ENCODE measurements at regions not wholly inside any gene's neighbourhood (a gene's known extent, or its start where the extent isn't known, plus 50 kb on each side); places are given as distances from the start of the nearest gene placed in this dataset.
"Not testable (repeated sequence)": the region's sequence is repeated elsewhere in the genome, so short reads cannot be mapped to it uniquely, and the experiment has no call there.

GRCh38 chr11:57871231-57871630 lies 109.6 kb downstream of the CTNND1 start:
- Mint-ChIP-seq H3K9me3 (no peaks in the 10 kb centered on the region), H3K36me3 (ENCODE audit: low read depth) (no peaks in the 10 kb centered on the region), H3K27me3 (ENCODE audit: low read depth) (no peaks in the 10 kb centered on the region), H3K4me1 (ENCODE audit: low read depth) (no peaks in the 10 kb centered on the region), H3K27ac (no peak overlapping the region), H3K4me3 (no peak overlapping the region)

- Mint-ChIP-seq H3K9me3 (no peaks in the 10 kb centered on the region), H3K4me3 (no peak overlapping the region), H3K27me3 (ENCODE audit: low read depth) (no peaks in the 10 kb centered on the region), H3K36me3 (ENCODE audit: low read depth) (no peaks in the 10 kb centered on the region), H3K4me1 (ENCODE audit: low read depth) (no peaks in the 10 kb centered on the region), H3K27ac (no peak overlapping the region)
These were observed 111.8 kb downstream of the CTNND1 start for GRCh38 chr11:57873196-57873911.

- Mint-ChIP-seq H3K9me3 (no peaks in the 10 kb centered on the region), H3K27me3 (ENCODE audit: low read depth) (no peaks in the 10 kb centered on the region), H3K4me3 (no peak overlapping the region), H3K4me1 (ENCODE audit: low read depth) (no peaks in the 10 kb centered on the region), H3K36me3 (ENCODE audit: low read depth) (no peaks in the 10 kb centered on the region), H3K27ac (no peak overlapping the region)
These were observed 113.4 kb downstream of the CTNND1 start for GRCh38 chr11:57874981-57875380.

- no peak overlapping the region for H3K4me3 Mint-ChIP-seq
- H3K27me3 Mint-ChIP-seq (ENCODE audit: low read depth) = no peaks in the 10 kb centered on the region
- H3K27ac Mint-ChIP-seq = no peak overlapping the region
- H3K36me3 Mint-ChIP-seq (ENCODE audit: low read depth) = no peaks in the 10 kb centered on the region
- H3K4me1 Mint-ChIP-seq (ENCODE audit: low read depth) = peaks cover 3% of the 10 kb centered on the region
- H3K9me3 Mint-ChIP-seq = no peaks in the 10 kb centered on the region
These were observed 120.0 kb downstream of the CTNND1 start for GRCh38 chr11:57881647-57882046.

- H3K27ac Mint-ChIP-seq = no peak overlapping the region
- no peak overlapping the region for H3K4me3 Mint-ChIP-seq
- H3K27me3 Mint-ChIP-seq (ENCODE audit: low read depth) = no peaks in the 10 kb centered on the region
- peaks cover 3% of the 10 kb centered on the region for H3K4me1 Mint-ChIP-seq (ENCODE audit: low read depth)
- H3K36me3 Mint-ChIP-seq (ENCODE audit: low read depth) = no peaks in the 10 kb centered on the region
- H3K9me3 Mint-ChIP-seq = no peaks in the 10 kb centered on the region
These were observed 122.0 kb downstream of the CTNND1 start for GRCh38 chr11:57883630-57884029.

GRCh38 chr11:57885298-57886050 lies 123.9 kb downstream of the CTNND1 start:
- Mint-ChIP-seq H3K9me3 (no peaks in the 10 kb centered on the region), H3K27me3 (ENCODE audit: low read depth) (no peaks in the 10 kb centered on the region), H3K27ac (no peak overlapping the region), H3K4me1 (ENCODE audit: low read depth) (peaks cover 3% of the 10 kb centered on the region), H3K4me3 (no peak overlapping the region), H3K36me3 (ENCODE audit: low read depth) (no peaks in the 10 kb centered on the region)

GRCh38 chr11:57888386-57888785 lies 126.8 kb downstream of the CTNND1 start:
- Mint-ChIP-seq H3K27me3 (ENCODE audit: low read depth) (peaks cover 3% of the 10 kb centered on the region), H3K4me3 (no peak overlapping the region), H3K36me3 (ENCODE audit: low read depth) (no peaks in the 10 kb centered on the region), H3K9me3 (no peaks in the 10 kb centered on the region), H3K27ac (no peak overlapping the region), H3K4me1 (ENCODE audit: low read depth) (no peaks in the 10 kb centered on the region)

GRCh38 chr11:57890521-57890920 lies 128.9 kb downstream of the CTNND1 start:
- no peak overlapping the region for H3K4me3 Mint-ChIP-seq
- H3K36me3 Mint-ChIP-seq (ENCODE audit: low read depth) = no peaks in the 10 kb centered on the region
- H3K4me1 Mint-ChIP-seq (ENCODE audit: low read depth) = no peaks in the 10 kb centered on the region
- peaks cover 4% of the 10 kb centered on the region for H3K27me3 Mint-ChIP-seq (ENCODE audit: low read depth)
- H3K27ac Mint-ChIP-seq = no peak overlapping the region
- H3K9me3 Mint-ChIP-seq = peaks cover 5% of the 10 kb centered on the region

- H3K27me3 Mint-ChIP-seq (ENCODE audit: low read depth); H3K9me3 Mint-ChIP-seq; H3K36me3 Mint-ChIP-seq (ENCODE audit: low read depth); H3K27ac Mint-ChIP-seq; H3K4me1 Mint-ChIP-seq (ENCODE audit: low read depth); H3K4me3 Mint-ChIP-seq: not testable (repeated sequence)
These were observed 130.5 kb upstream of the OR9Q1 start for GRCh38 chr11:57893200-57893599.

GRCh38 chr11:57896361-57897145 lies 127.1 kb upstream of the OR9Q1 start:
- H3K9me3 Mint-ChIP-seq = peaks cover 5% of the 10 kb centered on the region
- no peak overlapping the region for H3K27ac Mint-ChIP-seq
- H3K36me3 Mint-ChIP-seq (ENCODE audit: low read depth) = no peaks in the 10 kb centered on the region
- H3K4me3 Mint-ChIP-seq = no peak overlapping the region
- no peaks in the 10 kb centered on the region for H3K4me1 Mint-ChIP-seq (ENCODE audit: low read depth)
- peaks cover 4% of the 10 kb centered on the region for H3K27me3 Mint-ChIP-seq (ENCODE audit: low read depth)

GRCh38 chr11:57899378-57899777 lies 124.3 kb upstream of the OR9Q1 start:
- Mint-ChIP-seq H3K4me1 (ENCODE audit: low read depth) (no peaks in the 10 kb centered on the region), H3K36me3 (ENCODE audit: low read depth) (no peaks in the 10 kb centered on the region), H3K4me3 (no peak overlapping the region), H3K27ac (no peak overlapping the region), H3K27me3 (ENCODE audit: low read depth) (no peaks in the 10 kb centered on the region), H3K9me3 (peaks cover 5% of the 10 kb centered on the region)

- Mint-ChIP-seq H3K9me3 (no peaks in the 10 kb centered on the region), H3K4me3 (no peak overlapping the region), H3K4me1 (ENCODE audit: low read depth) (no peaks in the 10 kb centered on the region), H3K36me3 (ENCODE audit: low read depth) (no peaks in the 10 kb centered on the region), H3K27me3 (ENCODE audit: low read depth) (no peaks in the 10 kb centered on the region), H3K27ac (no peak overlapping the region)
These were observed 123.4 kb upstream of the OR9Q1 start for GRCh38 chr11:57900320-57900719.

- no peaks in the 10 kb centered on the region for H3K36me3 Mint-ChIP-seq (ENCODE audit: low read depth)
- no peaks in the 10 kb centered on the region for H3K9me3 Mint-ChIP-seq
- no peaks in the 10 kb centered on the region for H3K4me1 Mint-ChIP-seq (ENCODE audit: low read depth)
- H3K27me3 Mint-ChIP-seq (ENCODE audit: low read depth) = no peaks in the 10 kb centered on the region
- H3K27ac Mint-ChIP-seq = no peak overlapping the region
- H3K4me3 Mint-ChIP-seq = no peak overlapping the region
These were observed 122.4 kb upstream of the OR9Q1 start for GRCh38 chr11:57901278-57901677.

- Mint-ChIP-seq H3K4me1 (ENCODE audit: low read depth) (no peaks in the 10 kb centered on the region), H3K36me3 (ENCODE audit: low read depth) (no peaks in the 10 kb centered on the region), H3K27ac (no peak overlapping the region), H3K27me3 (ENCODE audit: low read depth) (no peaks in the 10 kb centered on the region), H3K4me3 (no peak overlapping the region), H3K9me3 (no peaks in the 10 kb centered on the region)
These were observed 121.9 kb upstream of the OR9Q1 start for GRCh38 chr11:57901756-57902155.

GRCh38 chr11:57903011-57903410 lies 120.7 kb upstream of the OR9Q1 start:
- no peak overlapping the region for H3K27ac Mint-ChIP-seq
- no peaks in the 10 kb centered on the region for H3K4me1 Mint-ChIP-seq (ENCODE audit: low read depth)
- H3K36me3 Mint-ChIP-seq (ENCODE audit: low read depth) = no peaks in the 10 kb centered on the region
- H3K4me3 Mint-ChIP-seq = no peak overlapping the region
- no peaks in the 10 kb centered on the region for H3K27me3 Mint-ChIP-seq (ENCODE audit: low read depth)
- no peaks in the 10 kb centered on the region for H3K9me3 Mint-ChIP-seq

Measured in T-helper 1 cell treated with Interleukin-12 subunit alpha and Interleukin-12 subunit beta and Interleukin-4 antibody, amounts not matched to agents 30 μg/mL and 1 μg/mL, for 36 hours (primary cell).